HG03064 (cell line): ENCODE measurements at regions not wholly inside any gene's neighbourhood (a gene's known extent, or its start where the extent isn't known, plus 50 kb on each side); places are given as distances from the start of the nearest gene placed in this dataset.
A peak's percentile ranks its signal among the peaks of the same experiment; 100 is the strongest.
"Not testable (repeated sequence)": the region's sequence is repeated elsewhere in the genome, so short reads cannot be mapped to it uniquely, and the experiment has no call there.

Source experiments
- ATAC-seq: cut with Tn5 transposase; IDR thresholded peaks from one replicate; pipeline ENCODE4 v1.9.1; 2021; ENCODE audit warnings: low read depth; ENCODE audit not compliant: unreplicated experiment

DNA sequence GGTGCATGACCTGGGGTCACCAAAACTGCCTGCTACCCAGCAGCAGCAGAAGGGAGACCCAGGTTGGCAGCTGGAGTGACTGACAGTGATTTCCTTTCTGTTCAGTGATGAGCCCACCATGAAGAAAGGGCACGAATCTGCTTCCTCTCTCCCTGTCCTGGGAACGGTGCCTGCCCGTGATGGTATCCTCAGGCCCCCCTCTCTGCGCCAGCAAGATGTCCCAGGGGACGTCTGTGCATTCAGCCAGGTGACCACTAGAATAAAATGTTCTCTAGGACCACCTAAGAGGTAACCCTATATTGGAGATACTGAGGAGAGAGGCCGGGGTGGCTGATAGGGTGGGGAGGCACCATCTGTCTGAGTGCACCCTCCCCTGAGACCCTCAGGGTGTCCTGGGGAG, 294.7 kb downstream of the QKI start:
- ATAC-seq: no peak

DNA sequence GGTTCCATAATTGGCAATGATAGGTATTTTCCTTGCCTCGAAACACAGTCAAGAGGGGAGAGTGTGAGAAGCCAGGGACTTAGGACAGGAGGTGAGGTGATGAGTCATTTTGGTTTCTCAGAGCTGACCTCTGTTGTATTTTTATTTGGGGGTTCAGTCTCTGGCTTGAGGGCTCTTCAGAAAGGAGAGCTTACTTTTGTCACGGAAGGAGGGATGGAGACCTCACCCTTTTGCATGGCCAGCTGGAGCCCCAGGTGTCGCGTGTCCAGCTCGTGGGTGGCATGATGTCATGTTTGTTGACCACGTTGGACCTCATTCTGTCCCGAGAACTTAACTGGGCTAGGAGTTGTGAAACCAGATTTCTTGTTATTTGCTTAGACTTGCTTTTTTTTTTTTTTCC, 293.9 kb downstream of the QKI start:
- ATAC-seq: peak; percentile 59

GRCh38 chr6:163707387-163708355, 293.2 kb downstream of the QKI start:
- ATAC-seq: peak; percentile 60

- ATAC-seq: no peak
Measured at GRCh38 chr6:163706500-163707087, 292.1 kb downstream of the QKI start.

GRCh38 chr6:163705923-163706322, 291.4 kb downstream of the QKI start:
- peak; percentile 43 for ATAC-seq

DNA sequence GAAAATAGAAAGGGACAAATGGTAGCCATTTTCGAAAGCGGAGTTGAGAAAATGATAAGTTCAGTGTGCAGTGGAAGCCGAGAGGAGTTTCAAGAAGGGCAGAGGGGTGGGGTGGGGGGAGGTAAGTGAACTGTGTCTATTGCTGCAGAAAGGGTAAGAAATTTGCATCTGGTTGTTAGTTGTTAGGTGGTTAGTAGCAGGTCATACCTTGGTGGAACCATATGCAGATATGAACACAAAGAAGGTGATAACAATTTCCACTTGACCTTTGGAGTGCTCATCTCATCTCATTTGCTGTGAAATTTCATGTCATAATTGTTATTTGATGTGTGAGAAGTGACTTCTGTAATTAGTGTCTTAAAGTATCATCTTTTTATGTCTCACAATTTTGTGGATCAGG, 288.2 kb downstream of the QKI start:
- no peak for ATAC-seq

DNA sequence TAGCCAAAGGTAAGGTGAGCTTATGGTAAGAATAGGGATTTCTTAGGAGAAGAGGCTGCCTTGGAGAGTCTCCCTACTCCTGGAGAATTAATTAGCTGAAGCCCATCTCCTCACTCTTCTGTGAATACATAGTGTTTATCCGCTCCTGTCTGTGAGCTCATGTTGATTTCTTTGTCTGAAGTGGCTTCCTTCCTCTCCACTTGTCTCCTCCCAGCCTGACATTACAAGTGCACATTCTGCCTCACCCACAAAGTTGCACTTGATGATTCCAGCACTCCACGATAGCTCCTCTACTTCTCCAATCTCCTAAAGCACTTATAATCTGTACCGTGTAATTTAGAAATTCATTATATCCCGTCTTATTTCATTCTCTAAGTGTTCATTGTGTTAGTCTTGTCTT, 287.2 kb downstream of the QKI start:
- no peak for ATAC-seq

- no peak for ATAC-seq
Measured at GRCh38 chr6:163698086-163698485, 283.6 kb downstream of the QKI start.

DNA sequence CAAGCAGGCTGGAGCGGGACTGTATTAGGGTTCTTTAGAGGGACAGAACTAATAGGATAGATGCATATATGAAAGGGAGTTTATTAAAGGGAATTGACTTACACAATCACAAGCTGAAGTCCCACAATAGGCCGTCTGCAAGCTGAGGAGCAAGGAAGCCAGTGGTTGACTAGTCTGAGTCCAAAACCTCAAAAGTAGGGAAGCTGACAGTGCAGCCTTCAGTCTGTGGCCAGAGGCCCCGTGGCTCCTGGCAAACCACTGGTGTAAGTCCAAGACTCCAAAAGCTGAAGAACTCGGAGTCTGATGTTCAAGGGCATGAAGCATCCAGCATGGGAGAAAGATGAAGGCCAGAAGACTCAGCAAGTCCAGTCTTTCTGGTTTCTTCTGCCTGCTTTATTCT, 281.8 kb downstream of the QKI start:
- not testable (repeated sequence) for ATAC-seq

GRCh38 chr6:163695414-163695864, 280.9 kb downstream of the QKI start:
- ATAC-seq: no peak

GRCh38 chr6:163694988-163695398, 280.5 kb downstream of the QKI start:
- ATAC-seq: no peak

DNA sequence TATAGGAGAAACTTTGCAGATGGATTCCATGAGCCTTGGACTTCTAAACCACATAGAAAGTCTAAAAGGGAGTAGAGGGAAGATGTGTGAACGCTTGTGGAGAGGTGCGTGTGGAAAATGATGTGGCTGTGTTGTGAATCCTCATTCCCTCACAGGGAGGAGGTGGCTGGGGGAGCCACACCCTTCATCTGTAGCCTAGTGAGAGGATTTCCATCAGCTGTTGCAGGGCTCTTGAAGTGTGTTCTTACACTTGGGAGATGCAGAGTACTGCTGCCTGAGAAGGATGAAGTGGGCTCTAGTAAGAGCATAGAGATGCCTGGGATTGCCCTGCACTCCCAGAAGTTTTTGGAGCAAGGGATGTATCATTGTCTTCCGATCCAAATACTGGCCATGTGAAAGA, 279.6 kb downstream of the QKI start:
- ATAC-seq: no peak

- ATAC-seq: no peak
Measured at GRCh38 chr6:163691049-163691448, 276.5 kb downstream of the QKI start.

GRCh38 chr6:163688739-163689362, 274.3 kb downstream of the QKI start:
- ATAC-seq: no peak

DNA sequence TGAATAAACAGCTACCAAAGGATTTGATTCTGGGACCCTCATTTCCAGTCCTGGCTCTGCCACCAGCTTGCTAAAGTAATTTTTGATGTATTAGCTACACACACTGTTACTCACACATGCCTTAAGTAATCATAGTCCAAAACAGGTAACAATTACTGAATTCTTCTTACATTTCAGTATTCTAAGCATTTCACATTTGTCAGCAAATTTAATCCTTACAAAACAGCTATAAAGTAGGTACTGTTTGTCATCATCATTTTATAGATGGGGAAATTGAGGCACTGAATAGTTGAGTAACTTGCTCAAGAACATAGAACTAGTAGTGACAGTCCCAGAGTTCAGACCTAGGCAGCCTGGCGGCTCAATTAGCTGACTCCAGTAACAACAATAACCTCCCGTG, 272.6 kb downstream of the QKI start:
- no peak for ATAC-seq

DNA sequence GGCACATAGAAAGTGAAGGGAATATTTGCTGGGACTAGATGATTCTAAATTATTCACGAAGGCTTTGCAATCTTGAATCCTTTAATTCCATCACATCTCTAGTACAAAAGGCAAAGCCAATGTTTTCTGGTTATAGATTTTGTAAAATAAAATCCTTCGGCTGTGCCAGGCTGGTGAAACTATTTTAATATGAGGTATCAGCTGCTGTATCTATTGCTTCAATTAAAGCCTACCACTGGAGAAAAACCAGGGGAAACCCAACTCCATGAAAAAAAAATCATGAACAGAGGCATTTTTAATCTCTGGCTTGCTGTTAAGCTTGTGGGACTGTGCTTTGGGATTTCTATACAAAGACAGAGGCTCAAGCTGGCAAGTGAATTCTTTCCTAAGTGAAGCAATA, 271.8 kb downstream of the QKI start:
- ATAC-seq: no peak

GRCh38 chr6:163683105-163683622, 268.6 kb downstream of the QKI start:
- no peak for ATAC-seq

DNA sequence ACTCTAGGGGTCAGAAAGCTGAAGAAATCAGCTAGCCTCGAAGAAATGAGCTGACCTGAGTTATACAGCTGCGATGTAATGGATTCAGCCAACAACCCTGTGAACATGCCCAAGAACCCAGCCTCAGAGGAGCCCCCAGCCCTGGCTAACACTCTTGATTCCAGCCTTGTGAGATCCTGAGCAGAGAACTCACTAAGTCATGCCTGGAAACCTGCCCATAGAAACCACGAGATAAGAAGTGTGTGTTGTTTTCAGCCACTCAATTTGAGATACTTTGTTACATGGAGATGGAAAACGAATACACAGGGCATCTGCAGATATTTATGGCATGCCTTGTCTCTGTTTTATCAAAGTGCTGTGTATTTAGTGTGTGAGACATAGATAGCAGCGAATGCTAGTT, 265.2 kb downstream of the QKI start:
- ATAC-seq: no peak

DNA sequence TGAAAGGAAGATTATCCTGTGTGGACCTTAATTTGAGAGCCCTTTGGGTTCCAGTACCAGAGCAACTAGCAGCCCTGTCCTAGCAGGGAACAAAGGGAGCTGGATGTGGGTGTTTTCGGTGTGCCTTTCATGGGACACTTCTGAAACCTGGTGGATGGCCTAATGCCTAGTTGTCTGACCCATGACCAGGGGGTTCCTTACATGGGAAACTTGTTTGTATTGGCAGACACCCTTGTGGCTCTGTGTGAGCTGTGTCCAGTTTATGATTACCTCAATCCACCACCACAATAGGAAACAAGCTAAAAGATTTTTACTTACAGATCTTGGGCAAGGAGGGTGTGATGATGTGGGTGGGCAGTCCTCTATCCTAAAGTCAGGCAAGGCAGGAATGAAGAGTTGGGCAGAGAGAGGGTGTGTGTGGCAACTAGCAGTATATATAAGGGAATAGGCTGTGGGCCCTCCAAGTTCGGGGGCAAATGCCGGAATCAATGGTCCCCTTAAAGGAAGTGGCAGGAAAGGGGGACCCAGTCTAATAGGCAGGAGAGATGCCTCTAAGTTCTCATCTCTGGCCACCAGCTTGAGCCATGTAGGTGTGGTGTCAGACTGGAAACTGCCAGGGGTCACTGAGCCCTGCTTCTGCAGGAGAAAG, 264.6 kb downstream of the QKI start:
- no peak for ATAC-seq

DNA sequence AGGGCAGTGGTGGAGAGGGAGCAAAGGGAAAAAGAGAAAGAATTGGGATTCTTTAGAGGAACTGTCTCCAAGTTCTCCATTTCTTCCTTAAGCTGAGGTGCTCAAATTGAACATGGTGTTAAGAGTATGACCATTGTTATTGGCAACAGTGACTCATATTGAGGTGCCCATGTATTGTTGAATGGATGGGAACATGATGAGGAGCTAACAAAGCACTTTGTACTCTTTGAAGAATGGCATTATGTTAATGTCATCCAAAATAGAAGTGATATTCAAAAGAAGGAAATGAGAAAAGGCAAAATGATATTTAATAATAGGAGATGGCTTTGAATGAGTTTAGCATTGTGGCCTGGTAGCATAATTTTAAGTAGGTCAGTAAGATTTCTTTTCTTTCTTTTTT, 261.1 kb downstream of the QKI start:
- ATAC-seq: no peak

GRCh38 chr6:163672710-163673109, 258.2 kb downstream of the QKI start:
- ATAC-seq: no peak
